ENCODE measurements at regions not wholly inside any gene's neighbourhood (a gene's known extent, or its start where the extent isn't known, plus 50 kb on each side); places are given as distances from the start of the nearest gene placed in this dataset.

- DNase-seq = no peak
Measured at GRCh38 chr11:103530257-103530656, 421.0 kb downstream of the DYNC2H1 start.

DNA sequence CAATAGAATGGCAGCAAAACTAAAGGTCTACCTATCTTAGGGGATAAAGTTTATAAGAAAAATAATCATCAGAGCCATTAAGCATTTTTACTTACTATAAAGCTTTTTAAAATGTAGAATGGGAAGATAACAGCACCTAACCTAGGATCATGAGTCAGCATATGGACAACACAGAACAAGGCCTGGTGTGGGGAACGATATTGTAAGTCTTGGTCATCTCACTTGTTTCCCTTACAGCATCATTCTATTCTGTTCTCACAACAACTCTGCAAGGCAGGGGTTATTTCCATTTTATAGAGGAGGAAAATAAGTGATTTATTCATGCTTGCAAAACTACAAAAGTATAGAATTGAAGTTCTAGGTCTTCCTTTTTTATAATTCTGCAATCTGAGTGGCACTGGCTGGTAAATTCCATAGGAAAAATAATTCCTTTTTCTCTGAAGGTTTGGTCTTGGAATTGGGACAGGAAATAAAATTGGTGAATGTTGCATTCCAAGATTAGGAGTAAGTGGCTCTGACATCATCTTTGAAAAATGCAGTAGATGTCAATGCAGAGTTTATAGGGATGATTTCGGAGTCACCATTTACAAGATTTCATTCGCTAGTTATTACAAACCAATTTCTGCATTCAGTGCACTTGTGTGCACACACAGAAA lies 423.0 kb downstream of the DYNC2H1 start:
- no peak for DNase-seq

DNA sequence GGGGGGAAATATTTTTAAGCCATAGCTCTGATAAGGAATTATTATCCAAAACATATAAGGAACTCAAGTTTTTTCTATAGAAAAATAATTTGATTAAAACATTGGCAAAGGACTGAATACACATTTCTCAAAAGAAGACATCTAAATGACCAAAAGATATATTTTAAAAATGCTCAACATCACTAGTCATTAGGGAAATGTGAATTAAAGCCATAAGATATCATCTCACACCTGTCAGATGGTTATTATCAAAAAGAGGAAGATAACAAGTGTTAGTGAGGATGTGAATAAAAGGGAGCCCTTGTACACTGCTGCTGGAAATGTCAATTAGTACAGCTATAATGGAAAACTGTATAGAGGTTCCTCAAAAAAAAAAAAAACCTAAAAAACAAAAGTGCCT lies 425.0 kb downstream of the DYNC2H1 start:
- no peak for DNase-seq

GRCh38 chr11:103534959-103535358 lies 425.7 kb downstream of the DYNC2H1 start:
- no peak for DNase-seq

DNA sequence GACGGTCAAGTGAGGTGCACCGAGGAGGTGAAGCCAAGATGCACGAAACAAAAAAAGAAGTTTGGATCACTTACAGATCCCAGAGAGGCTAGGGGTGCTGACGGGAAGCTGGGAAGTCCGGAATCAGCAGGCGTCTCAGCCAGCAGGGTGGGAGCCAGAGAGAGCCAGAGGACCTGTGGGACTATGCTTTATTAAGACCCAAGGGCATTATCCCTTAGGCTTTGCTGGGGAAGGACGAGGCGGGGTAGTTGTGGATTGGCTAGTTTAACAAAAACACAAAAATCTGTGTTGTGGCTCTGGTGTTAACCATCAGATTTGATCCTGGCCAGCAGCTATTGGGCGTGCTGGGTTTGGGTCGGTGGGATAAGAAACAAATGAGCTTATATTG lies 427.1 kb downstream of the DYNC2H1 start:
- no peak for DNase-seq

GRCh38 chr11:103537904-103538502 lies 428.8 kb downstream of the DYNC2H1 start:
- DNase-seq = no peak

- no peak for DNase-seq
Measured at GRCh38 chr11:103539166-103539565, 429.9 kb downstream of the DYNC2H1 start.

DNA sequence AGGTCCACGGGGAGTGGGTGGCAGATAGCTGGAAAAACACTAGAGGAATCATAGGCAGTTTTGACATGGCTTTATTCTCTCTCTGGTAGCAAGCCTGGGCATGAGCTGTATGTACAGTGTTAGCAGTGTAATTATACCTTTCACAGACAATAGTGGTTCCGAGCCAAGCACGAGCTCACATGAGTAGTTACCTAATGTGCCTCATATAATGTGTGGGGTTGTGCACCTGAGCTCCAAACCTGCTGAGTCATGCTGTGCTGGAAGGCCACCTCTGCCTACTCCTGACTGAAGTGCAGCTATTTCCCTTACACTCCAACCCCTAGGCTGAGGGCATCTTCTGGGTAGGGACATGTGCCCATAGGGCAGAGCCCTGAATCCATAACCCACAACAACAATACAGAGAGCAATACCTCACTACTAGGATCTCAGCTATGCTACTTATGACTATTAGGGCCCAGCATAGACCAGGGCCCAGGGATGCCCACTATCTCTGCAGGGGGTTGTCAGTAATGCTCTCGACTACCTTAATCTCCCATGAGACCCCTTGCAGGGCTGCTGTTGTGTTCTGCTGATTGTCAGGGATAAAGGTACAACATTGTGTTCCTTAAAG lies 432.1 kb downstream of the DYNC2H1 start:
- no peak for DNase-seq

GRCh38 chr11:103542851-103543250 lies 433.6 kb downstream of the DYNC2H1 start:
- no peak for DNase-seq

DNA sequence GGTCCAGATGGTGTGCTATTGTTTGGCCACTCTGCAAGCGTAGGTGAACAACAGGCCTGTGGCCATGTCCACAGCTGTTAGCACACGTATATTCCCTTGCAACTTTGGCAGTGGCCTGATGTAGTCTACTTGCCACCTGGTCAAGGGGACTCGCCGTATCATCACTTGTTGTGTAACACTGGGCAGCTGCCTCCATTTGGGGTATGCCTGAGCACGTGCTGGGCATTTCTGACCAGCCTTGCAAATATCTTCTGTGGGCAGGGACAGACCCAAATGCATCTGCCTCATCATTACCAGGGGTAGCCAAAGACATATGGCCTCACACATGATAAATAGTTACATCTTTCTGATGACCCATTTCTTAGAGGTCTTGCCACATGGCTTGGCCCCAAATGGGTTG lies 434.2 kb downstream of the DYNC2H1 start:
- no peak for DNase-seq

DNA sequence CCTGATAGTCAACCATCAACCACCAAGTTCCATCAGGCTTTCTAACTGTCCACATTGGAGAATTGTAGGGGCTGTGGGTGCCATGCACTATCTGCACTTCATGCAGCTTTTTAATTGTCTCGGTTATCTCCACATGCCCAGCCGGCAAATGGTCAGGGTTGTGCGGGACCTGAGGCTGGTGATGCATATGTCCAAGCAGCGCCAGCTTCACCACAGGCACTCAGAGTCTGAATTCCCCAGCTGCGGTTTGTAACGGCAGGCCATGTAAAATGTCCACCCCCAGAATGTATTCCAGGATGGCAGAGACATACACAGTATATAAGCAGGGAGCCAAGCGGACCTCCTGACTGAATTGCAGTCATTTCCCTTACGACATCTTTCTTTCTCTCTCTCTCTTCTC lies 435.6 kb downstream of the DYNC2H1 start:
- DNase-seq = no peak

DNA sequence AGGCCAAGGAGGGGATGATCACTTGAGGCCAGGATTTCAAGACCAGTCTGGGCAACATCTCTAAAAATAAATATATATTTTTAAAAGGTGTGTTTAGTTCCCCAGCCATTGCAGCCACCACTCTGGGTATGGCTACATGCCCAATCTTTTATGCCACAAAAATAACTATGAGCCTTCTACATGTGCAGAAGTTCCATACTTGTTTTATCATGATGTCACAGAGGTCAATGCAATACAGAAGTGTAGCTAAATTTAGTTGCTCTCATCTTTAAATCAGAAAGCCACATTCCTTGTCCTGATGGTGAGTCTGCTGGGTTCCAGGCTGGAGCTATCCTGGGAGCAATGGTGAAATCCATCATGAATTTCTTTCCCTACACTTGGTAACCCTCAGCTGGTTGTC lies 436.3 kb downstream of the DYNC2H1 start:
- no peak for DNase-seq

GRCh38 chr11:103546236-103546635 lies 437.0 kb downstream of the DYNC2H1 start:
- DNase-seq = no peak

GRCh38 chr11:103547024-103547423 lies 437.8 kb downstream of the DYNC2H1 start:
- no peak for DNase-seq

DNA sequence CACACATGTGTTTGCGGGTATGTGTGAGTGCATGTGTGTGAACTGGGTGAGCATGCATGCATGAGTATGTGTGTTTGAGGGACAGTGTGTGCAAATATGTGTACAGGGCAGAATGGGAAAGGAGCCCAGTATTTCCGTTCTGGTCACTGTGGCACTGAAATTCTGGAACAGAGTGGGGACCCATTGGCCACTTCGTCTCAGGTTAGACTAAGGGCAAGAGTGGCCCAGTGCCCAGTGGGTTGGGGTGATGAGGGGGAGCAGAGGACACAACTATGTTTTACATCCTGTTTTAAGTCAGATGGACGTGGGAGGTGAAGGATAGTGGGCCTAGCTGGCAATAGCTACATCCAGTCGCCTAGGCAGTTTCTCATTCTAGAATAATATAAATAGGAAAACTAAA lies 438.5 kb downstream of the DYNC2H1 start:
- DNase-seq = no peak

GRCh38 chr11:103548838-103549237 lies 439.6 kb downstream of the DYNC2H1 start:
- DNase-seq = no peak

DNA sequence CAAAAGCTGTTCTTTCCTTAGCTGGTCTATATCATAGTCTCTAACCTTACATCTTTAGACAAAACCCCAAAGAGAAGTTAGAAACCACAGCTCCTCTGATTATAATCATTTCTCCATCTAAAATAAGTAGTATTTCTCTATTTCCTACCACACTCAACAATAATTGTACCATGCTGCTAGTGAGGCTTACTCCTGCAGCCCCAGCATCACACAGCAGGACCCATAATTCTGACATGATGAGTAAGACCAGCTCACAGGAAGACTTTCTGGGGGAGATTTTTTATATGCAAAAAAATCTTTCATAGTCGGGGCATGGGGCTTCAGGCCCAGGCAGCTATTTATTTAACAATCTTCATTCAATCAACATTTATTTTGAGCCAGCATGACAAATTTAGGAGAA lies 441.6 kb downstream of the DYNC2H1 start:
- no peak for DNase-seq

DNA sequence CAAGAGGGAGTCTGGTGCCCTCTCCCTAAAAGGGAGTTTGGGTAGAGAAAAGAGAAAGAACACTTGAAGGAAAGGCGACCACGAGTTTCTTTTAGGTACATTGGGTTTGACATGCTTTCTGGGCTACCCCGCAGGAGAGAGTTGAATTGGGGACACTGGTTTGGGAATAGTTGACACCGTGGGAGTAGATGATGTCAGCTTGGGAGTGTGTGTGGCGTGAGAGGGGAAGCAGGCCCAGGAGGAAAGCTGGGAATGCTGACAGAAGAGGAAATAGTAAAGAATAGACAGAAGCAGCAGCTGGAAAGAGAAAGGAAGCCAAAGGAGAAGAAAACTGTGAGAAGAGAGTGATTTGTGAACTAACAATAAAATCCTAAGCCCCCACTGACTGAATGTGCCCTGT lies 442.9 kb downstream of the DYNC2H1 start:
- DNase-seq = no peak

GRCh38 chr11:103556171-103556570 lies 446.9 kb downstream of the DYNC2H1 start:
- no peak for DNase-seq

- DNase-seq = no peak
Measured at GRCh38 chr11:103566116-103566515, 456.9 kb downstream of the DYNC2H1 start.

- no peak for DNase-seq
Measured at GRCh38 chr11:103581760-103582159, 454.7 kb upstream of the DDI1 start.

- no peak for DNase-seq
Measured at GRCh38 chr11:103582351-103582909, 454.0 kb upstream of the DDI1 start.

DNA sequence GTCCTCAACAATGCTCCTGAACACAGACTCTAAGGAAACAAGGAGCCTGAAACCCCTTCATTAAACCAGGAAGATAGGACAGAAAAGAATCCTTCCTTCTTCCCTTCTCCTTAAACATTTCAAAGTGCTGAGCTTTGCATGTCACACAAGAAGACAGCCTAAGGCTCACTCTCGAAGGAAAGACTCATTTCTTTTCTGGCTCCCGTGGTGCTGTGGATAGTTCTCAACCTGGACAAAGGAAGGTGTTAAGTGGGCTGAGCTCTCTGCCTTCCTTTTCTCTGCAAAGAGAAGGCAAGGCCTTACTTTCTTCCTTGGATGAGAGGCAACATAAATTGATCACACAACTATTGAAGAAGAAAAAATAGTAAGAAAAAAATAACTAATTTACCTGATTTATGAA lies 452.4 kb upstream of the DDI1 start:
- DNase-seq = no peak

DNA sequence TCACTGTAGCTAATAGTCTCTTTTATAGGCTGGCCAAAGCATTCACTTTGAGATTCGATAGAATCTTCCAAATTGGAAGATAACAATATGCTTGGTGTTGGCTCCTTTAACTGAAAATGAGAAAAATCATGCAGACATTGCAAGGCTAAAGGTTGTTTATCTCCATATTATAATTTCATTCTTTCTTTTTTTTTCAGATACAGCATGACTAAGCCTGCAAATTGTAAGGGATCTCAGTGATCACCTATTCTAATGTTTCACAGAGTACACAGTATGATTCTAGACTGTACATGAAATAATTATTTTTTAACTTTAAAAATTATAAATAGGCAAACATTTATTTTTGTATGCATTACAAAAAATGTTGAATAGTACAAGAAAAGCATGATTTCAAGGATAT lies 451.7 kb upstream of the DDI1 start:
- no peak for DNase-seq
